ENCODE measurements at regions not wholly inside any gene's neighbourhood (a gene's known extent, or its start where the extent isn't known, plus 50 kb on each side); places are given as distances from the start of the nearest gene placed in this dataset.

DNA sequence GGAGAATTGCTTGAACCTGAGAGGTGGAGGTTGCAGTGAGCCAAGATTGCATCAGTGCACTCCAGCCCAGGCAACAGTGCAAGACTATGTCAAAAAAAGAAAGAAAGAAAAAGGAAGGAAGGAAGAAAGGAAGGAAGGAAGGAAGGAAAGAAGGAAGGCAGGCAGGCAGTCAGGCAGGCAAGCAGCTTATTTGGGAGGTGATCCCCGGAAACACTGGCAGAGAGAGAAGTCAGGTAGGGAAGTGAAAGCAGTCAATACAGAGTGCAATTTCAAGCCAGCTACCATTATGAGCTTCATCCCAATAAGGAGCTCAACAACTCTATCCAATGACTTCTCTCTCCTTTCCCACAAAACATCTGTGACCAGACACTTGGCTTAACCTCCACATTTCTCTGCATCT, 83.0 kb upstream of the TBC1D3K start:
- Histone ChIP-seq H3K14ac (replicated peaks; ENCODE audit: low read depth, low read length) (no peak overlapping the region), H3K9me1 (ENCODE audit: insufficient read depth, low read length) (0 out of 2 replicates have a peak, but pooled peaks cover 3% of the 10 kb centered on the region), H2AFZ (replicated peaks; ENCODE audit: low read length, poor library complexity) (no peak overlapping the region), H4K8ac (ENCODE audit: low read depth in 2 of 2, low read length in 2 of 2) (no peak overlapping the region), H3K23ac (ENCODE audit: low read depth, low read length) (no peak overlapping the region), H3K4ac (ENCODE audit: low read depth, low read length) (no peak overlapping the region), H3K4me3 (ENCODE audit: insufficient read depth, low read depth, low read length) (no peak overlapping the region), H4K20me1 (ENCODE audit: insufficient read depth, low read length) (no peaks in the 10 kb centered on the region), H3K79me1 (ENCODE audit: low read depth in 1 of 2, low read length in 2 of 2) (no peaks in the 10 kb centered on the region), H2AK9ac (replicated peaks; ENCODE audit: low read depth, low read length, poor library complexity) (no peak overlapping the region), H3K18ac (ENCODE audit: low read depth, low read length) (no peak overlapping the region), H2AK5ac (ENCODE audit: low read depth, low read length) (no peak overlapping the region), H4K91ac (ENCODE audit: insufficient read depth, low read depth, low read length) (no peak overlapping the region), H3K4me1 (ENCODE audit: control insufficient read depth, insufficient read depth, low read length) (0 out of 2 replicates have a peak, but pooled peaks cover 3% of the 10 kb centered on the region), H3K4me2 (ENCODE audit: low read depth, low read length) (no peak overlapping the region), H2BK5ac (ENCODE audit: low read depth, low read length, poor library complexity, severe bottlenecking) (no peak overlapping the region), H3K9me3 (ENCODE audit: control insufficient read depth, insufficient read depth, low read length) (no peaks in the 10 kb centered on the region), H3K9ac (ENCODE audit: low read depth, low read length) (no peak overlapping the region), H2BK120ac (ENCODE audit: low read depth, low read length) (no peak overlapping the region), H3K27me3 (ENCODE audit: control insufficient read depth, insufficient read depth, low read length) (peaks cover 18% of the 10 kb centered on the region), H3K56ac (ENCODE audit: extremely low read depth, insufficient read depth, low read length) (no peak overlapping the region), H4K5ac (ENCODE audit: low read depth, low read length) (no peak overlapping the region), H2BK15ac (ENCODE audit: low read depth, low read length) (no peak overlapping the region), H3K27ac (ENCODE audit: insufficient read depth, low read length) (no peak overlapping the region), H3K36me3 (ENCODE audit: control insufficient read depth, insufficient read depth, low read length) (no peaks in the 10 kb centered on the region), H2BK20ac (ENCODE audit: low read depth, low read length) (no peak overlapping the region)
- dilution Hi-C loops (cut with HindIII; ENCODE audit: low sequenced_read_pairs, unreplicated experiment) (no loop called here), in situ Hi-C loops (cut with MboI; ENCODE audit: low sequenced_read_pairs) (no loop called here), intact Hi-C loops (cut with micrococcal nuclease) (no loop called here)
- ATAC-seq (ENCODE audit: low read depth) = no peak
- TF ChIP-seq CEBPB (IDR thresholded peaks at IDR 0.05; ENCODE audit: low read depth, low read length) = no peak
- ChIA-PET CTCF (no interaction called here), POLR2A (ENCODE audit: unreplicated experiment) (no interaction called here)
- no peak for DNase-seq
- no CpG with 5 or more reads among the region's 1 CpG for WGBS, 2 experiments (ENCODE audit: extremely low coverage in 2 of 2, insufficient read length in 1 of 2)
- BruUV-seq (replicated peaks) = no TSS peak
